OCI-LY3 (cell line): ENCODE measurements at regions not wholly inside any gene's neighbourhood (a gene's known extent, or its start where the extent isn't known, plus 50 kb on each side); places are given as distances from the start of the nearest gene placed in this dataset.

Experiments used
- CTCF ChIP-seq: fragments of 200-600, 300-600 bp; sonication (generic); IDR thresholded peaks from 2 replicates; pipeline ENCODE4 v1.5.1; 2014; ENCODE audit warnings: antibody characterized with exemption, low read length, low read depth
- EZH2phosphoT487 ChIP-seq: fragments of 200-600 bp; shearing (Covaris generic); IDR thresholded peaks from 2 replicates; pipeline ENCODE4 v1.6.1; 2018; ENCODE audit warnings: antibody characterized with exemption, mixed run types, low read depth

GRCh38 chr2:221034026-221034701 lies 537.9 kb downstream of the EPHA4 start:
- TF ChIP-seq CTCF: no peak
- TF ChIP-seq EZH2phosphoT487: no peak
